ENCODE measurements at regions not wholly inside any gene's neighbourhood (a gene's known extent, or its start where the extent isn't known, plus 50 kb on each side); places are given as distances from the start of the nearest gene placed in this dataset.

- Histone ChIP-seq H3K27me3 (ENCODE audit: insufficient read depth, low read length) (no peaks in the 10 kb centered on the region), H3K9me3 (ENCODE audit: insufficient read depth, low read depth, low read length) (no peaks in the 10 kb centered on the region), H2AFZ (ENCODE audit: low read depth, low read length) (no peak overlapping the region), H3K4me3 (ENCODE audit: insufficient read depth, low read depth, low read length) (no peak overlapping the region), H3K36me3 (ENCODE audit: insufficient read depth, low read length) (no peaks in the 10 kb centered on the region), H3K27ac (ENCODE audit: low read depth, low read length) (no peak overlapping the region), H3K79me2 (ENCODE audit: insufficient read depth, low read length) (no peaks in the 10 kb centered on the region), H3K4me1 (ENCODE audit: insufficient read depth, low read length) (peaks cover 7% of the 10 kb centered on the region), H3K9ac (ENCODE audit: low read length) (no peak overlapping the region), H3K4me2 (ENCODE audit: low read length) (no peak overlapping the region), H4K20me1 (ENCODE audit: insufficient read depth, low read length) (no peaks in the 10 kb centered on the region)
- no peak overlapping the region for H3K4me3 Mint-ChIP-seq (ENCODE audit: unreplicated experiment)
- FAIRE-seq (no peak), DNase-seq (ENCODE audit: low read depth) (no peak)
- TF ChIP-seq CTCF (IDR thresholded peaks at IDR 0.05; ENCODE audit: insufficient read depth, low read depth, low read length) (no peak), EZH2 (IDR thresholded peaks at IDR 0.05; ENCODE audit: insufficient read depth, low read length) (no peak)
- H3K9me3 Mint-ChIP-seq (ENCODE audit: unreplicated experiment) = peaks cover 5% of the 10 kb centered on the region
- H3K36me3 Mint-ChIP-seq (ENCODE audit: low read depth, unreplicated experiment) = no peaks in the 10 kb centered on the region
- peaks cover 7% of the 10 kb centered on the region for H3K27me3 Mint-ChIP-seq (ENCODE audit: low read depth, unreplicated experiment)
- peaks cover 7% of the 10 kb centered on the region for H3K4me1 Mint-ChIP-seq (ENCODE audit: low read depth, unreplicated experiment)
- no peak overlapping the region for H3K27ac Mint-ChIP-seq (ENCODE audit: unreplicated experiment)
Observed at GRCh38 chr4:123503698-123504363, 107.2 kb downstream of the SPRY1 start.

- peak overlapping the region; percentile 43 for H3K27ac ChIP-seq (ENCODE audit: low read depth, low read length)
- peak overlapping the region; percentile 82 for H3K4me3 ChIP-seq (ENCODE audit: insufficient read depth, low read depth, low read length)
- no peaks in the 10 kb centered on the region for H3K79me2 ChIP-seq (ENCODE audit: insufficient read depth, low read length)
- no peaks in the 10 kb centered on the region for H4K20me1 ChIP-seq (ENCODE audit: insufficient read depth, low read length)
- TF ChIP-seq CTCF (IDR thresholded peaks at IDR 0.05; ENCODE audit: insufficient read depth, low read depth, low read length) (no peak), EZH2 (IDR thresholded peaks at IDR 0.05; ENCODE audit: insufficient read depth, low read length) (no peak)
- peak overlapping the region; percentile 93 for H3K4me3 Mint-ChIP-seq (ENCODE audit: unreplicated experiment)
- no peaks in the 10 kb centered on the region for H3K36me3 Mint-ChIP-seq (ENCODE audit: low read depth, unreplicated experiment)
- no peaks in the 10 kb centered on the region for H3K9me3 Mint-ChIP-seq (ENCODE audit: unreplicated experiment)
- peak overlapping the region; percentile 97 for H3K27ac Mint-ChIP-seq (ENCODE audit: unreplicated experiment)
- no peaks in the 10 kb centered on the region for H3K9me3 ChIP-seq (ENCODE audit: insufficient read depth, low read depth, low read length)
- no peak for FAIRE-seq
- peaks cover 7% of the 10 kb centered on the region for H3K27me3 Mint-ChIP-seq (ENCODE audit: low read depth, unreplicated experiment)
- H3K4me1 Mint-ChIP-seq (ENCODE audit: low read depth, unreplicated experiment) = peaks cover 7% of the 10 kb centered on the region
- no peaks in the 10 kb centered on the region for H3K36me3 ChIP-seq (ENCODE audit: insufficient read depth, low read length)
- peak overlapping the region; percentile 96 for H2AFZ ChIP-seq (ENCODE audit: low read depth, low read length)
- H3K9ac ChIP-seq (ENCODE audit: low read length) = peak overlapping the region; percentile 83
- no peaks in the 10 kb centered on the region for H3K27me3 ChIP-seq (ENCODE audit: insufficient read depth, low read length)
- DNase-seq (ENCODE audit: low read depth) = peak; percentile 68
- peaks cover 7% of the 10 kb centered on the region for H3K4me1 ChIP-seq (ENCODE audit: insufficient read depth, low read length)
- peak overlapping the region; percentile 98 for H3K4me2 ChIP-seq (ENCODE audit: low read length)
Observed at GRCh38 chr4:123505095-123506010, 108.8 kb downstream of the SPRY1 start.
